ENCODE measurements at regions not wholly inside any gene's neighbourhood (a gene's known extent, or its start where the extent isn't known, plus 50 kb on each side); places are given as distances from the start of the nearest gene placed in this dataset.

GRCh38 chr6:8207869-8208191, 105.5 kb upstream of the EEF1E1 start:
- Histone ChIP-seq H3K79me2 (ENCODE audit: low read length) (no peaks in the 10 kb centered on the region), H3K4me3 (ENCODE audit: low read length) (no peak overlapping the region), H3K9ac (ENCODE audit: low read length) (no peak overlapping the region), H3K27me3 (ENCODE audit: low read depth, low read length) (no peaks in the 10 kb centered on the region), H2AFZ (ENCODE audit: low read depth, low read length) (no peak overlapping the region), H3K4me2 (ENCODE audit: low read length) (no peak overlapping the region), H4K20me1 (ENCODE audit: insufficient read depth, low read length) (no peaks in the 10 kb centered on the region), H3K9me3 (ENCODE audit: insufficient read depth, low read length) (no peaks in the 10 kb centered on the region), H3K27ac (ENCODE audit: low read length) (no peak overlapping the region), H3K36me3 (replicated peaks; ENCODE audit: low read depth, low read length) (no peaks in the 10 kb centered on the region), H3K4me1 (ENCODE audit: low read length) (no peaks in the 10 kb centered on the region)
- no peak for TF ChIP-seq EZH2phosphoT487 (IDR thresholded peaks at IDR 0.05; ENCODE audit: low read depth)
- TF ChIP-seq CTCF (IDR thresholded peaks at IDR 0.05; ENCODE audit: low read depth, low read length) = no peak

GRCh38 chr6:8207191-8207868, 105.0 kb upstream of the EEF1E1 start:
- Histone ChIP-seq H3K4me2 (ENCODE audit: low read length) (no peak overlapping the region), H2AFZ (ENCODE audit: low read depth, low read length) (no peak overlapping the region), H3K36me3 (replicated peaks; ENCODE audit: low read depth, low read length) (no peaks in the 10 kb centered on the region), H3K9ac (ENCODE audit: low read length) (no peak overlapping the region), H3K9me3 (ENCODE audit: insufficient read depth, low read length) (no peaks in the 10 kb centered on the region), H3K4me1 (ENCODE audit: low read length) (no peaks in the 10 kb centered on the region), H4K20me1 (ENCODE audit: insufficient read depth, low read length) (no peaks in the 10 kb centered on the region), H3K79me2 (ENCODE audit: low read length) (no peaks in the 10 kb centered on the region), H3K4me3 (ENCODE audit: low read length) (no peak overlapping the region), H3K27ac (ENCODE audit: low read length) (no peak overlapping the region), H3K27me3 (ENCODE audit: low read depth, low read length) (no peaks in the 10 kb centered on the region)
- TF ChIP-seq CTCF (IDR thresholded peaks at IDR 0.05; ENCODE audit: low read depth, low read length) = no peak
- no peak for TF ChIP-seq EZH2phosphoT487 (IDR thresholded peaks at IDR 0.05; ENCODE audit: low read depth)

- Histone ChIP-seq H2AFZ (ENCODE audit: low read depth, low read length) (no peak overlapping the region), H3K4me2 (ENCODE audit: low read length) (no peak overlapping the region), H3K9me3 (ENCODE audit: insufficient read depth, low read length) (no peaks in the 10 kb centered on the region), H3K4me1 (ENCODE audit: low read length) (no peaks in the 10 kb centered on the region), H3K36me3 (replicated peaks; ENCODE audit: low read depth, low read length) (no peaks in the 10 kb centered on the region), H3K79me2 (ENCODE audit: low read length) (no peaks in the 10 kb centered on the region), H3K4me3 (ENCODE audit: low read length) (no peak overlapping the region), H3K27me3 (ENCODE audit: low read depth, low read length) (no peaks in the 10 kb centered on the region), H4K20me1 (ENCODE audit: insufficient read depth, low read length) (no peaks in the 10 kb centered on the region), H3K9ac (ENCODE audit: low read length) (no peak overlapping the region), H3K27ac (ENCODE audit: low read length) (no peak overlapping the region)
- TF ChIP-seq EZH2phosphoT487 (IDR thresholded peaks at IDR 0.05; ENCODE audit: low read depth) = no peak
Measured at GRCh38 chr6:8203337-8203736, 101.0 kb upstream of the EEF1E1 start.

- Histone ChIP-seq H3K27ac (ENCODE audit: low read length) (no peak overlapping the region), H4K20me1 (ENCODE audit: insufficient read depth, low read length) (no peaks in the 10 kb centered on the region)
Measured at GRCh38 chr6:8201679-8202078, 99.3 kb upstream of the EEF1E1 start.

More at GRCh38 chr6:8201679-8202078, 99.3 kb upstream of the EEF1E1 start:
- no peak overlapping the region for H2AFZ ChIP-seq (ENCODE audit: low read depth, low read length)
- no peak overlapping the region for H3K4me3 ChIP-seq (ENCODE audit: low read length)
- H3K4me2 ChIP-seq (ENCODE audit: low read length) = no peak overlapping the region
- H3K79me2 ChIP-seq (ENCODE audit: low read length) = no peaks in the 10 kb centered on the region
- no peaks in the 10 kb centered on the region for H3K36me3 ChIP-seq (replicated peaks; ENCODE audit: low read depth, low read length)
- H3K9me3 ChIP-seq (ENCODE audit: insufficient read depth, low read length) = no peaks in the 10 kb centered on the region
- H3K4me1 ChIP-seq (ENCODE audit: low read length) = no peaks in the 10 kb centered on the region
- no peak overlapping the region for H3K9ac ChIP-seq (ENCODE audit: low read length)
- no peaks in the 10 kb centered on the region for H3K27me3 ChIP-seq (ENCODE audit: low read depth, low read length)
- no peak for TF ChIP-seq EZH2phosphoT487 (IDR thresholded peaks at IDR 0.05; ENCODE audit: low read depth)
- no peak for TF ChIP-seq CTCF (IDR thresholded peaks at IDR 0.05; ENCODE audit: low read depth, low read length)

All from OCI-LY3 (cell line).